HG02763 (cell line): ENCODE measurements at regions not wholly inside any gene's neighbourhood (a gene's known extent, or its start where the extent isn't known, plus 50 kb on each side); places are given as distances from the start of the nearest gene placed in this dataset.
"Not testable (repeated sequence)": the region's sequence is repeated elsewhere in the genome, so short reads cannot be mapped to it uniquely, and the experiment has no call there.

Source experiments
- ATAC-seq: cut with Tn5 transposase; IDR thresholded peaks from one replicate; pipeline ENCODE4 v1.9.1; 2021; ENCODE audit warnings: mild to moderate bottlenecking, moderate library complexity; ENCODE audit not compliant: unreplicated experiment

- no peak for ATAC-seq
These were observed 320.2 kb upstream of the USP15 start for GRCh38 chr12:61939977-61940376.

GRCh38 chr12:61956545-61956944, 303.7 kb upstream of the USP15 start:
- peak; percentile 54 for ATAC-seq

GRCh38 chr12:61974461-61974860, 285.7 kb upstream of the USP15 start:
- no peak for ATAC-seq

GRCh38 chr12:61985830-61986229, 274.4 kb upstream of the USP15 start:
- no peak for ATAC-seq

GRCh38 chr12:61987173-61987572, 273.0 kb upstream of the USP15 start:
- ATAC-seq = no peak

- no peak for ATAC-seq
These were observed 268.5 kb upstream of the USP15 start for GRCh38 chr12:61991661-61992060.

- ATAC-seq = peak; percentile 82
These were observed 266.4 kb upstream of the USP15 start for GRCh38 chr12:61993734-61994345.

- no peak for ATAC-seq
These were observed 263.5 kb upstream of the USP15 start for GRCh38 chr12:61996717-61997116.

- ATAC-seq = no peak
These were observed 261.4 kb upstream of the USP15 start for GRCh38 chr12:61998791-61999190.

GRCh38 chr12:61999311-61999710, 260.9 kb upstream of the USP15 start:
- ATAC-seq = no peak

GRCh38 chr12:62001424-62001823, 258.8 kb upstream of the USP15 start:
- ATAC-seq = no peak

- no peak for ATAC-seq
These were observed 257.0 kb upstream of the USP15 start for GRCh38 chr12:62003226-62003625.

- no peak for ATAC-seq
These were observed 256.5 kb upstream of the USP15 start for GRCh38 chr12:62003701-62004100.

- no peak for ATAC-seq
These were observed 254.6 kb upstream of the USP15 start for GRCh38 chr12:62005615-62006014.

- peak; percentile 73 for ATAC-seq
These were observed 254.0 kb upstream of the USP15 start for GRCh38 chr12:62006076-62006732.

- ATAC-seq = no peak
These were observed 251.5 kb upstream of the USP15 start for GRCh38 chr12:62008703-62009102.

- no peak for ATAC-seq
These were observed 250.8 kb upstream of the USP15 start for GRCh38 chr12:62009445-62009844.

- ATAC-seq = not testable (repeated sequence)
These were observed 249.8 kb upstream of the USP15 start for GRCh38 chr12:62010331-62010906.

- not testable (repeated sequence) for ATAC-seq
These were observed 249.2 kb upstream of the USP15 start for GRCh38 chr12:62010973-62011372.

GRCh38 chr12:62014330-62014729, 245.9 kb upstream of the USP15 start:
- ATAC-seq = no peak

- ATAC-seq = no peak
These were observed 244.2 kb upstream of the USP15 start for GRCh38 chr12:62016021-62016420.

GRCh38 chr12:62021808-62022207, 238.4 kb upstream of the USP15 start:
- no peak for ATAC-seq
